NT2/D1 (cell line): ENCODE measurements at regions not wholly inside any gene's neighbourhood (a gene's known extent, or its start where the extent isn't known, plus 50 kb on each side); places are given as distances from the start of the nearest gene placed in this dataset.

Source experiments
- SUZ12 ChIP-seq: IDR thresholded peaks from 2 replicates; pipeline ENCODE4 v1.6.1; 2011; ENCODE audit not compliant: insufficient read length, insufficient read depth; ENCODE audit errors: extremely low read depth
- YY1 ChIP-seq: IDR thresholded peaks from 2 replicates; pipeline ENCODE4 v1.6.1; 2011; ENCODE audit not compliant: insufficient read length, insufficient read depth
- ZNF274 ChIP-seq: IDR thresholded peaks from 2 replicates; pipeline ENCODE4 v1.6.1; 2011; ENCODE audit warnings: mild to moderate bottlenecking, low read depth, low read length

- no peak for TF ChIP-seq YY1
- TF ChIP-seq SUZ12: no peak
- TF ChIP-seq ZNF274: no peak
Observed at GRCh38 chr6:112886415-112886814, 539.3 kb downstream of the RFPL4B start.
